NT2/D1 (cell line): ENCODE measurements at regions not wholly inside any gene's neighbourhood (a gene's known extent, or its start where the extent isn't known, plus 50 kb on each side); places are given as distances from the start of the nearest gene placed in this dataset.

Source experiments
- SUZ12 ChIP-seq: IDR thresholded peaks from 2 replicates; pipeline ENCODE4 v1.6.1; 2011; ENCODE audit not compliant: insufficient read length, insufficient read depth; ENCODE audit errors: extremely low read depth
- YY1 ChIP-seq: IDR thresholded peaks from 2 replicates; pipeline ENCODE4 v1.6.1; 2011; ENCODE audit not compliant: insufficient read length, insufficient read depth

- TF ChIP-seq SUZ12 (no peak), YY1 (no peak)
These were observed 367.7 kb upstream of the CAMK1G start for GRCh38 chr1:209215826-209216225.
